SU-DHL-6 (cell line): ENCODE measurements at regions not wholly inside any gene's neighbourhood (a gene's known extent, or its start where the extent isn't known, plus 50 kb on each side); places are given as distances from the start of the nearest gene placed in this dataset.

Source experiments
- EZH2phosphoT487 ChIP-seq: fragments of 200-600 bp; sonication (generic), shearing (Covaris generic); conservative IDR thresholded peaks from 2 replicates; pipeline ENCODE4 v1.6.1; 2018; ENCODE audit warnings: mild to moderate bottlenecking, antibody characterized with exemption, low read length, moderate library complexity, mixed read lengths
- TF ChIP-seq, protein P1 (sequence below): fragments of 200-600 bp; sonication (generic); IDR thresholded peaks from one replicate; pipeline ENCODE4 v1.5.1; 2017; ENCODE audit warnings: antibody characterized with exemption, mild to moderate bottlenecking, low read length, moderate library complexity; ENCODE audit not compliant: insufficient read depth, poor library complexity, severe bottlenecking

DNA sequence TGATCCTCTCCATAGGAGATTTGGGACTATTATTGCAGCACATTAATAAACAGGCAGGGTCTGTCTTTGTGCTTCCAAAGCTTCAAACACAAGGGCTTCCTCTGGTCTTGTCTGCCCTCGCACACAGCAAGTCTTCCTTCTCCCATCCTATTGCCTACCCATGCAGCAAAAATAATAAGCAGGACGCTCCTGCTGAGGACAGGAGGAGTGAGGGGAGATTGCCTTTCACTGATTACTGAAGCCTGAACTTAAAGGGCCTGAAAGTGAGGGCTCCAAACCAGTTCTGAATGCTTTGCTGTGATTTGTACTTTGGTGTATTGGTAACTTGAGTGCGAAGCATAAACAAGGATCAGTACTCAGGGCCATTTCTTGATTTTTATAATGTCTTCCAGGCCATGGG, 197.6 kb upstream of the XYLT1 start:
- TF ChIP-seq, protein P1, sequence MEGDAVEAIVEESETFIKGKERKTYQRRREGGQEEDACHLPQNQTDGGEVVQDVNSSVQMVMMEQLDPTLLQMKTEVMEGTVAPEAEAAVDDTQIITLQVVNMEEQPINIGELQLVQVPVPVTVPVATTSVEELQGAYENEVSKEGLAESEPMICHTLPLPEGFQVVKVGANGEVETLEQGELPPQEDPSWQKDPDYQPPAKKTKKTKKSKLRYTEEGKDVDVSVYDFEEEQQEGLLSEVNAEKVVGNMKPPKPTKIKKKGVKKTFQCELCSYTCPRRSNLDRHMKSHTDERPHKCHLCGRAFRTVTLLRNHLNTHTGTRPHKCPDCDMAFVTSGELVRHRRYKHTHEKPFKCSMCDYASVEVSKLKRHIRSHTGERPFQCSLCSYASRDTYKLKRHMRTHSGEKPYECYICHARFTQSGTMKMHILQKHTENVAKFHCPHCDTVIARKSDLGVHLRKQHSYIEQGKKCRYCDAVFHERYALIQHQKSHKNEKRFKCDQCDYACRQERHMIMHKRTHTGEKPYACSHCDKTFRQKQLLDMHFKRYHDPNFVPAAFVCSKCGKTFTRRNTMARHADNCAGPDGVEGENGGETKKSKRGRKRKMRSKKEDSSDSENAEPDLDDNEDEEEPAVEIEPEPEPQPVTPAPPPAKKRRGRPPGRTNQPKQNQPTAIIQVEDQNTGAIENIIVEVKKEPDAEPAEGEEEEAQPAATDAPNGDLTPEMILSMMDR: no peak
- TF ChIP-seq EZH2phosphoT487: no peak
